ENCODE measurements at regions not wholly inside any gene's neighbourhood (a gene's known extent, or its start where the extent isn't known, plus 50 kb on each side); places are given as distances from the start of the nearest gene placed in this dataset.

DNA sequence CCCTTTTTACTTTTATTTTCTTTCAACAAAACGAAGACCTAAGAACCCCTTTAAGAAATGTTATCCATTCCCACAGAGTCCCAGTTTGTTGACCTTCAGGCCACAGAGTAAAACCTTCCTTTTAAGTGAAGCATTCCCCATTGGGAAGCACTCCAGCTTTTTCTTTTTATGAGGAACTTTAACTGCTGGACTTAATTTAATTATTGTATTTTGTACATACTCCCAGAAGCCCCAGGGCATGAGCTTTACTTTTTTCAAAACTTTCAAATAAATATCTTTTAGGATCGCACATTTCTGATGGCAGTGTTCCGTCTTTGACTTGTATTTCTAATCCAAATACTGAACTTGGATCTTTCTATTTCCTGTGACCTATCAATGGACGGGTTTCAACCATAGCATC, 68.9 kb downstream of the ZIC5 start:
- Histone ChIP-seq H3K27me3 (ENCODE audit: control insufficient read depth in 1 of 2, insufficient read depth in 2 of 2, low read length in 2 of 2) (peaks cover 6 to 16% of the 10 kb centered on the region in 2 donors), H3K36me3 (ENCODE audit: insufficient read depth, low read length) (no peaks in the 10 kb centered on the region), H3K4me3 (ENCODE audit: low read depth in 1 of 2, low read length in 2 of 2) (no peak overlapping the region), H3K27ac (ENCODE audit: low read depth, low read length) (no peak overlapping the region), H3K9ac (ENCODE audit: low read length) (no peak overlapping the region), H3K9me3 (ENCODE audit: low read length) (no peaks in the 10 kb centered on the region), H3K4me1 (ENCODE audit: insufficient read depth, low read length) (no peaks in the 10 kb centered on the region)

- no peaks in the 10 kb centered on the region for H3K4me1 ChIP-seq (ENCODE audit: insufficient read depth, low read length)
- H3K4me3 ChIP-seq (ENCODE audit: low read depth in 1 of 2, low read length in 2 of 2) = no peak overlapping the region
- peaks cover 22 to 27% of the 10 kb centered on the region in 2 donors for H3K27me3 ChIP-seq (ENCODE audit: control insufficient read depth in 1 of 2, insufficient read depth in 2 of 2, low read length in 2 of 2)
- H3K9me3 ChIP-seq (ENCODE audit: low read length) = no peaks in the 10 kb centered on the region
- no peak overlapping the region for H3K9ac ChIP-seq (ENCODE audit: low read length)
- H3K36me3 ChIP-seq (ENCODE audit: insufficient read depth, low read length) = no peaks in the 10 kb centered on the region
- H3K27ac ChIP-seq (ENCODE audit: low read depth, low read length) = no peak overlapping the region
Observed at GRCh38 chr13:99900960-99901359, 70.6 kb downstream of the ZIC5 start.

- Histone ChIP-seq H3K4me3 (ENCODE audit: low read depth in 1 of 2, low read length in 2 of 2) (no peak overlapping the region), H3K9me3 (ENCODE audit: low read length) (no peaks in the 10 kb centered on the region), H3K27me3 (ENCODE audit: control insufficient read depth in 1 of 2, insufficient read depth in 2 of 2, low read length in 2 of 2) (peaks cover 35 to 43% of the 10 kb centered on the region in 2 donors), H3K4me1 (ENCODE audit: insufficient read depth, low read length) (no peaks in the 10 kb centered on the region), H3K27ac (ENCODE audit: low read depth, low read length) (no peak overlapping the region), H3K36me3 (ENCODE audit: insufficient read depth, low read length) (no peaks in the 10 kb centered on the region), H3K9ac (ENCODE audit: low read length) (no peak overlapping the region)
Observed at GRCh38 chr13:99898421-99898820, 73.1 kb downstream of the ZIC5 start.

GRCh38 chr13:99897076-99897440, 74.5 kb downstream of the ZIC5 start:
- Histone ChIP-seq H3K9ac (ENCODE audit: low read length) (no peak overlapping the region), H3K9me3 (ENCODE audit: low read length) (no peaks in the 10 kb centered on the region), H3K4me1 (ENCODE audit: insufficient read depth, low read length) (no peaks in the 10 kb centered on the region), H3K4me3 (ENCODE audit: low read depth in 1 of 2, low read length in 2 of 2) (no peak overlapping the region), H3K27me3 (ENCODE audit: control insufficient read depth in 1 of 2, insufficient read depth in 2 of 2, low read length in 2 of 2) (peaks cover 35 to 43% of the 10 kb centered on the region in 2 donors), H3K36me3 (ENCODE audit: insufficient read depth, low read length) (no peaks in the 10 kb centered on the region), H3K27ac (ENCODE audit: low read depth, low read length) (no peak overlapping the region)

- H3K36me3 ChIP-seq (ENCODE audit: insufficient read depth, low read length) = no peaks in the 10 kb centered on the region
- no peak overlapping the region for H3K27ac ChIP-seq (ENCODE audit: low read depth, low read length)
- H3K9me3 ChIP-seq (ENCODE audit: low read length) = no peaks in the 10 kb centered on the region
- no peaks in the 10 kb centered on the region for H3K4me1 ChIP-seq (ENCODE audit: insufficient read depth, low read length)
- H3K27me3 ChIP-seq (ENCODE audit: control insufficient read depth in 1 of 2, insufficient read depth in 2 of 2, low read length in 2 of 2) = peaks cover 35 to 43% of the 10 kb centered on the region in 2 donors
- H3K9ac ChIP-seq (ENCODE audit: low read length) = no peak overlapping the region
- H3K4me3 ChIP-seq (ENCODE audit: low read depth in 1 of 2, low read length in 2 of 2) = no peak overlapping the region
Observed at GRCh38 chr13:99896369-99897075, 75.0 kb downstream of the ZIC5 start.

- no peak overlapping the region for H3K27ac ChIP-seq (ENCODE audit: low read depth, low read length)
- H3K36me3 ChIP-seq (ENCODE audit: insufficient read depth, low read length) = no peaks in the 10 kb centered on the region
- peak overlapping the region; percentile 42 to 52 for H3K4me3 ChIP-seq (ENCODE audit: low read depth in 1 of 2, low read length in 2 of 2)
- peaks cover 31 to 43% of the 10 kb centered on the region in 2 donors for H3K27me3 ChIP-seq (ENCODE audit: control insufficient read depth in 1 of 2, insufficient read depth in 2 of 2, low read length in 2 of 2)
- no peaks in the 10 kb centered on the region for H3K9me3 ChIP-seq (ENCODE audit: low read length)
- no peak overlapping the region for H3K9ac ChIP-seq (ENCODE audit: low read length)
- H3K4me1 ChIP-seq (ENCODE audit: insufficient read depth, low read length) = no peaks in the 10 kb centered on the region
Observed at GRCh38 chr13:99895444-99896368, 75.9 kb downstream of the ZIC5 start.

DNA sequence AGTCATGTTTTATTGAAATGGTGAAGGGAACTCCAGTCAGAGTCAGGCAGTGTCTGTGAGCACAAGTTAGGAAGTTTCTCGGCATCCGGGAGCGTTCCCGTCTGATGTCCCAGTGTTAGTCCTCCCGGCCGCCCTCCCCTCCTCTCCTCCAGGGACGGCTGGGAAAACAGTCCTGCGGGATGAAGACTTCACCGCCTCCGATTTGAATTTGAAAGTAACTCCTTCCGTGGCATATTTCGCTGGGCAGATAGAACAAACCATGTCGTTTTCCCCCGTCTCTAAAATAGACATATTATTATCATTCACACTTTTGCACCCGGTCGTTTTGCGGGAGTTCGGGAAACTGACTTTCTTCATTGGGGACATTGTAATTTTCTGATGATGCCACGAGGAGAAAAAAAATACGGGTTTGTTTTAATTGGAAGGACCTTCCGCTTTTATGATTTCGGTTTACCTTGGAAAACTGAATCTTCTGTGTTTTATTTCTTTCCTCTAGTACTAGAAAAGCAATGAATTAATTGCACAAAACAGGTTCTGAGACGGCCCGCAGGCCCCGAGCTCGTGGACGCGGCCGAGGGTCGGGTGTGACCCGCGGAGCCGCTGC, 76.6 kb downstream of the ZIC5 start:
- Histone ChIP-seq H3K27ac (ENCODE audit: low read depth, low read length) (no peak overlapping the region), H3K36me3 (ENCODE audit: insufficient read depth, low read length) (no peaks in the 10 kb centered on the region), H3K9ac (ENCODE audit: low read length) (no peak overlapping the region), H3K9me3 (ENCODE audit: low read length) (no peaks in the 10 kb centered on the region), H3K27me3 (ENCODE audit: control insufficient read depth in 1 of 2, insufficient read depth in 2 of 2, low read length in 2 of 2) (peaks cover 31 to 43% of the 10 kb centered on the region in 2 donors), H3K4me3 (ENCODE audit: low read depth in 1 of 2, low read length in 2 of 2) (peak overlapping the region; percentile 42 to 52), H3K4me1 (ENCODE audit: insufficient read depth, low read length) (no peaks in the 10 kb centered on the region)

GRCh38 chr13:99894105-99894839, 77.3 kb downstream of the ZIC5 start:
- Histone ChIP-seq H3K27ac (ENCODE audit: low read depth, low read length) (no peak overlapping the region), H3K27me3 (ENCODE audit: control insufficient read depth in 1 of 2, insufficient read depth in 2 of 2, low read length in 2 of 2) (peaks cover 31 to 42% of the 10 kb centered on the region in 2 donors), H3K9me3 (ENCODE audit: low read length) (no peaks in the 10 kb centered on the region), H3K36me3 (ENCODE audit: insufficient read depth, low read length) (no peaks in the 10 kb centered on the region), H3K9ac (ENCODE audit: low read length) (no peak overlapping the region), H3K4me3 (ENCODE audit: low read depth in 1 of 2, low read length in 2 of 2) (peak overlapping the region in 1 of 2 donors; percentile 42), H3K4me1 (ENCODE audit: insufficient read depth, low read length) (no peaks in the 10 kb centered on the region)

GRCh38 chr13:99893567-99893966, 78.0 kb downstream of the ZIC5 start:
- H3K9ac ChIP-seq (ENCODE audit: low read length) = no peak overlapping the region
- peaks cover 31 to 35% of the 10 kb centered on the region in 2 donors for H3K27me3 ChIP-seq (ENCODE audit: control insufficient read depth in 1 of 2, insufficient read depth in 2 of 2, low read length in 2 of 2)
- H3K9me3 ChIP-seq (ENCODE audit: low read length) = no peaks in the 10 kb centered on the region
- no peaks in the 10 kb centered on the region for H3K36me3 ChIP-seq (ENCODE audit: insufficient read depth, low read length)
- H3K4me1 ChIP-seq (ENCODE audit: insufficient read depth, low read length) = no peaks in the 10 kb centered on the region
- no peak overlapping the region for H3K4me3 ChIP-seq (ENCODE audit: low read depth in 1 of 2, low read length in 2 of 2)
- no peak overlapping the region for H3K27ac ChIP-seq (ENCODE audit: low read depth, low read length)

GRCh38 chr13:99892866-99893504, 78.6 kb downstream of the ZIC5 start:
- no peak overlapping the region for H3K9ac ChIP-seq (ENCODE audit: low read length)
- H3K27me3 ChIP-seq (ENCODE audit: control insufficient read depth in 1 of 2, insufficient read depth in 2 of 2, low read length in 2 of 2) = peaks cover 29 to 31% of the 10 kb centered on the region in 2 donors
- H3K4me3 ChIP-seq (ENCODE audit: low read depth in 1 of 2, low read length in 2 of 2) = no peak overlapping the region
- no peak overlapping the region for H3K27ac ChIP-seq (ENCODE audit: low read depth, low read length)
- H3K4me1 ChIP-seq (ENCODE audit: insufficient read depth, low read length) = no peaks in the 10 kb centered on the region
- H3K36me3 ChIP-seq (ENCODE audit: insufficient read depth, low read length) = no peaks in the 10 kb centered on the region
- H3K9me3 ChIP-seq (ENCODE audit: low read length) = no peaks in the 10 kb centered on the region

Measured in muscle layer of colon (tissue), 2 donors.